ENCODE measurements at regions not wholly inside any gene's neighbourhood (a gene's known extent, or its start where the extent isn't known, plus 50 kb on each side); places are given as distances from the start of the nearest gene placed in this dataset.

- TF ChIP-seq CTCF (conservative IDR thresholded peaks at IDR 0.05; ENCODE audit: low read depth, low read length) (no peak), EZH2 (IDR thresholded peaks at IDR 0.05; ENCODE audit: low read length, unreplicated experiment) (no peak), EZH2phosphoT487 (IDR thresholded peaks at IDR 0.05; ENCODE audit: borderline replicate concordance, low read length) (no peak)
Observed at GRCh38 chrX:39275500-39276068, 474.3 kb downstream of the MID1IP1 start.
